MCF 10A (cell line): ENCODE measurements at regions not wholly inside any gene's neighbourhood (a gene's known extent, or its start where the extent isn't known, plus 50 kb on each side); places are given as distances from the start of the nearest gene placed in this dataset.
A peak's percentile ranks its signal among the peaks of the same experiment; 100 is the strongest.

Source experiments
- BruUV-seq: library from RNA; stranded (reverse); fragments of 400-500 nt; replicated peaks from 2 replicates; lab custom pipeline; 2021; lab: Mats Ljungman, UMichigan
- CTCF ChIA-PET: fragments of 300-600 bp; sonication (Branson Sonifier 250); formaldehyde crosslinking; extraction: SDS; loops from one replicate; lab custom pipeline; 2021; ENCODE audit warnings: antibody characterized with exemption, inconsistent platforms; lab: Yijun Ruan, JAX
- POLR2A ChIA-PET: fragments of 300-600, 350-650 bp; sonication (Branson Sonifier 250); formaldehyde crosslinking; extraction: SDS; loops from one replicate; lab custom pipeline; 2020; ENCODE audit warnings: antibody characterized with exemption, inconsistent platforms; lab: Yijun Ruan, JAX
- DNase-seq: peaks from one replicate; pipeline ENCODE4 v3.0.0-alpha.2; 2018; ENCODE audit not compliant: unreplicated experiment
- H3K27ac Mint-ChIP-seq: one replicate; pipeline ENCODE4 v1.8.0; 2022; ENCODE audit warnings: mild to moderate bottlenecking, low read depth, mixed read lengths; ENCODE audit not compliant: unreplicated experiment
- H3K27me3 Mint-ChIP-seq: one replicate; pipeline ENCODE4 v1.8.0; 2022; ENCODE audit warnings: mixed read lengths; ENCODE audit not compliant: insufficient read depth, unreplicated experiment
- H3K36me3 Mint-ChIP-seq: one replicate; pipeline ENCODE4 v1.8.0; 2022; ENCODE audit warnings: mild to moderate bottlenecking, moderate library complexity, mixed read lengths; ENCODE audit not compliant: insufficient read depth, unreplicated experiment
- H3K4me1 Mint-ChIP-seq: one replicate; pipeline ENCODE4 v1.8.0; 2022; ENCODE audit warnings: mixed read lengths; ENCODE audit not compliant: insufficient read depth, unreplicated experiment
- H3K4me3 Mint-ChIP-seq: one replicate; pipeline ENCODE4 v1.8.0; 2022; ENCODE audit warnings: mild to moderate bottlenecking, moderate library complexity, mixed read lengths; ENCODE audit not compliant: unreplicated experiment
- H3K9me3 Mint-ChIP-seq: one replicate; pipeline ENCODE4 v1.8.0; 2022; ENCODE audit warnings: mixed read lengths; ENCODE audit not compliant: unreplicated experiment
- CTCF ChIP-seq: fragments of 200-600 bp; IDR thresholded peaks from one replicate; pipeline ENCODE4 v1.8.0; 2022; ENCODE audit warnings: antibody characterized with exemption, mild to moderate bottlenecking; ENCODE audit not compliant: unreplicated experiment
- intact Hi-C: fragments of 100-400 bp; cut with micrococcal nuclease; formaldehyde crosslinking; loops from 2 replicates; pipeline ENCODE4 v1.14.1; 2022

GRCh38 chr6:6436366-6436765 is 115.9 kb upstream of the F13A1 start:
- no TSS peak for BruUV-seq
- ChIA-PET POLR2A (interaction anchor here (0.7 to 4.5 kb wide), 4 partner anchors 22 to 69 kb away, joined by 3 to 65 read pairs (median 24); no protein-coding TSS in a partner anchor), CTCF (interaction anchor here (0.6 to 1.1 kb wide), 3 partner anchors 25 to 326 kb away, joined by 3 read pairs; no protein-coding TSS in a partner anchor)

GRCh38 chr6:6436946-6437345 is 116.5 kb upstream of the F13A1 start:
- CTCF ChIA-PET = interaction anchor here (0.6 to 1.1 kb wide), 2 partner anchors 25 to 110 kb away, joined by 3 read pairs; no protein-coding TSS in a partner anchor
- Mint-ChIP-seq H3K27me3 (no peaks in the 10 kb centered on the region), H3K36me3 (no peaks in the 10 kb centered on the region), H3K27ac (no peak overlapping the region), H3K4me1 (peaks cover 29% of the 10 kb centered on the region), H3K4me3 (no peak overlapping the region), H3K9me3 (no peaks in the 10 kb centered on the region)
- POLR2A ChIA-PET = interaction anchor here (0.7 to 4.5 kb wide), 6 partner anchors 22 to 383 kb away, joined by 3 to 65 read pairs (median 6); no protein-coding TSS in a partner anchor
- no TSS peak for BruUV-seq
- intact Hi-C loops = no loop called here
- TF ChIP-seq CTCF = no peak
- DNase-seq = peak; percentile 76

More at GRCh38 chr6:6436366-6436765, 115.9 kb upstream of the F13A1 start:
- no peaks in the 10 kb centered on the region for H3K9me3 Mint-ChIP-seq
- no peak for DNase-seq
- H3K27me3 Mint-ChIP-seq = no peaks in the 10 kb centered on the region
- H3K4me1 Mint-ChIP-seq = peaks cover 29% of the 10 kb centered on the region
- H3K36me3 Mint-ChIP-seq = no peaks in the 10 kb centered on the region
- no peak overlapping the region for H3K4me3 Mint-ChIP-seq
- no peak overlapping the region for H3K27ac Mint-ChIP-seq
- no peak for TF ChIP-seq CTCF
- intact Hi-C loops = no loop called here

GRCh38 chr6:6438286-6438685 is 117.8 kb upstream of the F13A1 start:
- no TSS peak for BruUV-seq
- intact Hi-C loops = no loop called here
- H3K27ac Mint-ChIP-seq = peak overlapping the region; percentile 32

GRCh38 chr6:6439778-6440177 is 119.3 kb upstream of the F13A1 start:
- H3K4me3 Mint-ChIP-seq = no peak overlapping the region
- H3K9me3 Mint-ChIP-seq = no peaks in the 10 kb centered on the region
- no peaks in the 10 kb centered on the region for H3K36me3 Mint-ChIP-seq
- POLR2A ChIA-PET = interaction anchor here (0.9 to 4.5 kb wide), 3 partner anchors 19 to 28 kb away, joined by 3 to 65 read pairs (median 42); no protein-coding TSS in a partner anchor
- DNase-seq = no peak
- TF ChIP-seq CTCF = no peak
- no peaks in the 10 kb centered on the region for H3K27me3 Mint-ChIP-seq
- intact Hi-C loops = no loop called here
- no peak overlapping the region for H3K27ac Mint-ChIP-seq
- H3K4me1 Mint-ChIP-seq = peaks cover 23% of the 10 kb centered on the region
- no TSS peak for BruUV-seq
- CTCF ChIA-PET = interaction anchor here (1.4 kb wide), 1 partner anchor 19 kb away, joined by 3 read pairs; no protein-coding TSS in a partner anchor

More at GRCh38 chr6:6438286-6438685, 117.8 kb upstream of the F13A1 start:
- Mint-ChIP-seq H3K4me1 (peaks cover 29% of the 10 kb centered on the region), H3K4me3 (no peak overlapping the region), H3K36me3 (no peaks in the 10 kb centered on the region), H3K9me3 (no peaks in the 10 kb centered on the region), H3K27me3 (no peaks in the 10 kb centered on the region)
- TF ChIP-seq CTCF = no peak
- POLR2A ChIA-PET = interaction anchor here (0.5 to 4.5 kb wide), 7 partner anchors 21 to 1910 kb away, joined by 3 to 65 read pairs (median 3); no protein-coding TSS in a partner anchor
- peak; percentile 53 for DNase-seq
- CTCF ChIA-PET = interaction anchor here (0.5 to 1.4 kb wide), 4 partner anchors 21 to 1760 kb away, joined by 3 read pairs; no protein-coding TSS in a partner anchor
